BE2C (cell line): ENCODE measurements at regions not wholly inside any gene's neighbourhood (a gene's known extent, or its start where the extent isn't known, plus 50 kb on each side); places are given as distances from the start of the nearest gene placed in this dataset.

Experiments used
- DNase-seq: peaks from one replicate; pipeline ENCODE4 v3.0.0-alpha.2; 2020
- H3K27me3 ChIP-seq: fragments of 250-450 bp; sonication (Bioruptor Pico); 2 replicates; pipeline ENCODE4 v1.5.1; 2020; ENCODE audit warnings: mild to moderate bottlenecking
- H3K36me3 ChIP-seq: fragments of 250-450 bp; sonication (Bioruptor Pico); 2 replicates; pipeline ENCODE4 v1.5.1; 2020; ENCODE audit warnings: mild to moderate bottlenecking
- H3K4me1 ChIP-seq: fragments of 250-450 bp; sonication (Bioruptor Pico); 2 replicates; pipeline ENCODE4 v1.5.1; 2020
- H3K4me3 ChIP-seq: 2 replicates; pipeline ENCODE4 v1.5.1; 2011; ENCODE audit warnings: low read depth, low read length
- H3K9me3 ChIP-seq: fragments of 250-450 bp; sonication (Bioruptor Pico); 2 replicates; pipeline ENCODE4 v1.5.1; 2020
- TF ChIP-seq, protein P1 (sequence below): IDR thresholded peaks from 2 replicates; pipeline ENCODE4 v1.5.1; 2012; ENCODE audit warnings: mild to moderate bottlenecking, low read depth, low read length

DNA sequence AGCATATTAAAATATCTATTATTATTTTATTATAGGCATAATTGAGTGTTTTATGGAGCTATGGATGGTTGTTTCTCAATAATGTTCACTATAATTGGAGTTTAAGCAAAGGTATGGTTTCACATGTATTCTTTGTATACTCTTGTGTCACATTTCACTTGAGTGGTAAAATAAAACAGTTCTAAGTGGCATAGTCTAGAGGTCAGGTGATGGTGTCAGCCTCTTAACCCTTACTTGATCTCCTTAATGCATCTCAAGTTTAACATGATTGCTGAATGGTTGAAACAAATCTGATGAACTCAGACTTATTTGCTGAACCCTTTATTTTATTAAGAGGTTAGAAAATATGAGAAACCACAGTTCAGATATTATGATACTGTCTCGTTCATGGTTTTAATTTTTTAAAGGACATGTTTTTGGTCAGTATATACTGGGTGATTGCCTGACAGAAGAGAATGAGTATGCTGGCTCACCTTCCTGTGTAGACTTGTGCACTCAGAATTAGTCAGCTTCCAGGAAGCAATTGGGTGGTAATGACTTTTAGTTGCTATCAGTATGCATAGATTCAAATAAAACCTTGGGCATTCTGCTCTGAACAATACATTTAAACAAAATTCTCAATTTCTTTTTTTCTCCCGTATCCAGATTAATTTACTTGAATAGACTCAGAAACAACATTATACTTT, 464.6 kb downstream of the PCNX1 start:
- TF ChIP-seq, protein P1, sequence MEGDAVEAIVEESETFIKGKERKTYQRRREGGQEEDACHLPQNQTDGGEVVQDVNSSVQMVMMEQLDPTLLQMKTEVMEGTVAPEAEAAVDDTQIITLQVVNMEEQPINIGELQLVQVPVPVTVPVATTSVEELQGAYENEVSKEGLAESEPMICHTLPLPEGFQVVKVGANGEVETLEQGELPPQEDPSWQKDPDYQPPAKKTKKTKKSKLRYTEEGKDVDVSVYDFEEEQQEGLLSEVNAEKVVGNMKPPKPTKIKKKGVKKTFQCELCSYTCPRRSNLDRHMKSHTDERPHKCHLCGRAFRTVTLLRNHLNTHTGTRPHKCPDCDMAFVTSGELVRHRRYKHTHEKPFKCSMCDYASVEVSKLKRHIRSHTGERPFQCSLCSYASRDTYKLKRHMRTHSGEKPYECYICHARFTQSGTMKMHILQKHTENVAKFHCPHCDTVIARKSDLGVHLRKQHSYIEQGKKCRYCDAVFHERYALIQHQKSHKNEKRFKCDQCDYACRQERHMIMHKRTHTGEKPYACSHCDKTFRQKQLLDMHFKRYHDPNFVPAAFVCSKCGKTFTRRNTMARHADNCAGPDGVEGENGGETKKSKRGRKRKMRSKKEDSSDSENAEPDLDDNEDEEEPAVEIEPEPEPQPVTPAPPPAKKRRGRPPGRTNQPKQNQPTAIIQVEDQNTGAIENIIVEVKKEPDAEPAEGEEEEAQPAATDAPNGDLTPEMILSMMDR: no peak
- Histone ChIP-seq H3K4me1 (no peaks in the 10 kb centered on the region), H3K9me3 (no peaks in the 10 kb centered on the region), H3K4me3 (no peak overlapping the region), H3K27me3 (no peaks in the 10 kb centered on the region), H3K36me3 (no peaks in the 10 kb centered on the region)
- no peak for DNase-seq

DNA sequence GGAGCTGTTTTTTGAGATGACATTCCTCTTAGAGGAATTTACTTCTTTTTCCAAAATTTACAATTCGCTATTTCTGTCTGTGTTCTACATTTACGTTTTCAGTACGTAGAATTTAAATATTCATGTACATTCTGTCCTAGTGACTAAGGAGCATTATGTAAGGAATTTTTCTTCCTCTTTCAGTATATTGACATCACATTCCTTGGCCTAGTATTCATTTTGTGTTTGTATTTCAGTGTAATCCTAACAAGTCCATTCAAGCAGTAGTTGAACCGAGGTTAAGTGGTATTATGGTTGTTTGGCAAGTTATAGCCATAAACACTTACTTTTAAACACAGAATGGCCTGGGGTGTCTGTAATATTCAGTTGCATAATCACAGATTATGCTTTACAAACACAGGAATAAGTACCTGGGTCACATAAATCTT, 465.2 kb downstream of the PCNX1 start:
- DNase-seq: no peak
- H3K4me3 ChIP-seq: no peak overlapping the region
- TF ChIP-seq, protein P1: no peak
- H3K27me3 ChIP-seq: no peaks in the 10 kb centered on the region
- no peaks in the 10 kb centered on the region for H3K4me1 ChIP-seq
- H3K36me3 ChIP-seq: no peaks in the 10 kb centered on the region
- no peaks in the 10 kb centered on the region for H3K9me3 ChIP-seq

DNA sequence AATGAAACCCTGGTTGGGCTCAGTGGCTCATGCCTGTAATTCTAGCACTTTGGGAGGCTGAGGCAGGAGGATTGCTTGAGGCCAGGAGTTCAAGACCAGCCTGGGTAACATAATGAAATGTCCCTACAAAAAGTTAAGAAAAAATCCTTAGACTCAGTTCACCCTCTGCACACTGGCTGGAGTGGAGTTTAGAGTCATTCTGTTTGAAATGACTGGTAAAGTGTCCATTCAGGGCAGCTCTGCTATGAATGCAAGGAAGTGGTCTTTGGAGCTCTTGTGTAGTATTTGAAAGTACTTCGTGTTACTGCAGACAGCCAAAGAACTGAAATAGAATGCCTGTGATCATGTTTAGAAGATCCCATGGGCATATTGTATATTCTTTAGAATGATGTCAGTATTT, 466.5 kb downstream of the PCNX1 start:
- H3K4me1 ChIP-seq: no peaks in the 10 kb centered on the region
- TF ChIP-seq, protein P1: no peak
- no peaks in the 10 kb centered on the region for H3K27me3 ChIP-seq
- H3K4me3 ChIP-seq: no peak overlapping the region
- H3K36me3 ChIP-seq: no peaks in the 10 kb centered on the region
- H3K9me3 ChIP-seq: no peaks in the 10 kb centered on the region
- no peak for DNase-seq

DNA sequence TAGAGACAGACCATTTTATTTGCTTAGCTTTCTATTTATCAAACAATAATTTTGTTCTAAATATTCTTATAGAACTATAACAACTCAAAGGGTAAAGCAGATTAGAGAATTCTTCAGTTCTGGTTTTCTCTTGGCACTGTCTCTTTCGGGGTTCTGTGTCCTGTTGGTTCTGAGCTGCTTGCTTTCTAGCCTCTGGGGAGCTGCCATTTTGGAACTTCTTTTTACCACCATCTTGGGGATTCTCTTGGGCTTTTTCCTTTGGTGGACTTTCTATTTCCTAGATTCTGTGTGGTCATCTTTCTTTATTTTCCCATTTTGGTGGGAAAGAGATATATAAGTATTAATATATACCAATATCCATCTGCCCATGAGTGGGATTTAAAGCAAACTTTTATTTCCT, 467.7 kb downstream of the PCNX1 start:
- DNase-seq: no peak
- Histone ChIP-seq H3K36me3 (no peaks in the 10 kb centered on the region), H3K9me3 (no peaks in the 10 kb centered on the region), H3K4me1 (no peaks in the 10 kb centered on the region), H3K27me3 (no peaks in the 10 kb centered on the region), H3K4me3 (no peak overlapping the region)
- TF ChIP-seq, protein P1: no peak

DNA sequence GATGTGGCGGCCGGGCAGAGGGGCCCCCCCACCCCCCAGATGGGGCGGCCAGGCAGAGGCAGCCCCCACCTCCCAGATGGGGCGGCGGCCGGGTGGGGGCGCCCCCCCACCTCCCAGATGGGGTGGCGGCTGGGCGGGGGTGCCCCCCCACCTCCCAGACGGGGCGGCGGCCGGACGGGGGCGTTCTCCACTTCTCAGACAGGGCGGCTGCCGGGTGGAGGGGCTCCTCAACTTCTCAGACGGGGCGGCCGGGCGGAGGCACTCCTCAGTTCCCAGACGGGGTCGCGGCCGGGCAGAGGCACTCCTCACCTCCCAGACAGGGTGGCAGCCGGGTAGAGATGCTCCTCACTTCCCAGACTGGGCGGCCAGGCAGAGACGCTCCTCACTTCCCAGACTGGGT, 469.8 kb downstream of the PCNX1 start:
- no peaks in the 10 kb centered on the region for H3K27me3 ChIP-seq
- TF ChIP-seq, protein P1: no peak
- no peak for DNase-seq
- H3K4me1 ChIP-seq: no peaks in the 10 kb centered on the region
- no peak overlapping the region for H3K4me3 ChIP-seq
- H3K36me3 ChIP-seq: no peaks in the 10 kb centered on the region
- no peaks in the 10 kb centered on the region for H3K9me3 ChIP-seq

DNA sequence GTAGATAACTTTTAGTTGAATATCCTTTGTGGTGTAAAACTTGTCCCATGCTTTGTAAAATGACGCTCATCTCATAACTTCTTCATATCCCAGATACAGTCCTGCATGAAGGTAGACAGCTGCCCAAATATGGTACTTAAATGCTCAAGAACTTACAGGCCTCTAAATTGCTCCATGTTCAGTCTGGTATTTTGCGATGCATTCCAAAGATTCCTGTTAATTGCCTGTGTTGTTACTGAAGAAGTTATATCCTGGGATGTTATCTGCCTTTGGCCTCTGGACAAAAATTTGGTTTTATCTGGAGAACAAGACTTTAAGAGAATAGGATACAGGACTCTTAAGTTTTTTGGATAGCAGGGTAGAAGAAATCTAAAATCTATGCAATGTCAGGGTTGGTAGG, 473.0 kb downstream of the PCNX1 start:
- Histone ChIP-seq H3K4me3 (no peak overlapping the region), H3K9me3 (no peaks in the 10 kb centered on the region), H3K27me3 (no peaks in the 10 kb centered on the region), H3K4me1 (no peaks in the 10 kb centered on the region), H3K36me3 (no peaks in the 10 kb centered on the region)
- no peak for DNase-seq
- TF ChIP-seq, protein P1: no peak
